SIG-M5 treated with dmso at 0.1 percent for 504 hours (cell line): ENCODE measurements at regions not wholly inside any gene's neighbourhood (a gene's known extent, or its start where the extent isn't known, plus 50 kb on each side); places are given as distances from the start of the nearest gene placed in this dataset.
"Not testable (repeated sequence)": the region's sequence is repeated elsewhere in the genome, so short reads cannot be mapped to it uniquely, and the experiment has no call there.

Experiments
- DNase-seq: peaks from one replicate; lab custom pipeline; 2025; ENCODE audit not compliant: unreplicated experiment; lab: John Stamatoyannopoulos, UW

- DNase-seq = not testable (repeated sequence)
Measured at GRCh38 chr1:166784646-166785045, 54.6 kb upstream of the POGK start.

- no peak for DNase-seq
Measured at GRCh38 chr1:166785987-166786386, 53.3 kb upstream of the POGK start.

GRCh38 chr1:166789286-166789685 lies 50.0 kb upstream of the POGK start:
- no peak for DNase-seq
